ENCODE measurements at regions not wholly inside any gene's neighbourhood (a gene's known extent, or its start where the extent isn't known, plus 50 kb on each side); places are given as distances from the start of the nearest gene placed in this dataset.

DNA sequence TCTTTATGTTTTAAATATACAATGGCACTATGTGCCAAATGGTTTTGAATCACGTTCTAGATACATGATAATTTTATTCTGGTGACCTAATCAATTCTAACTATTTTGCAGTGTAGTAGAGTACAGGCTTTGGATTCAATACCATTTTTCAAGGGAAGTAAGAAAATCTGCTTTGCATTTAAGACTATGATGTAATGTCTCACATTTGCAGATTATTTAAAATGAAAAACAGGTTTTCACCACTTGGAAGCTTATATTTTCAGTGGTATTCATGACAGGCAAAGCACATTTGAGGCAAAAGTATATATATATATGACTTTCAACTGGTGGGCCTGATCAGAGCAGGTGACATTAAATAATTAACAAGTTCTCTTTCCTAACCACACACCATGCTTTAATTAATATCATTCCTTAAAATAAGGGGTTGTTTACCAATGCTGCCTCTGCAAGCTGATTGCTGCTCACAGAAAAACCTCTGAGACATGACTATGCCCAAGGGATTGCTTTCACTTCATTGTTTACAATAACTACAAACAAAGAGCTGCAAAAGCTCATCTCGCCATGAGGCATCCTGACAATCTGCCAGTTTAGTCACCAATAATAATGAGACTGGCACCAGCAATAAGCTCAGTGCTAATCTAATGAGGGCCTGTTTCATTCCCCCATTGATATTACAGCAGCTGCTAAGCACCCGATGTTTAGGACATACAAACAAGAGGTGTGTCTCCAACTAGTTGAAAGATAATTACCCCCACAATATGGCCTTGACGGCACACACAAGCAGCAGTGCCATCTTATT, 1176.0 kb upstream of the GJE1 start:
- TF ChIP-seq, protein P1, sequence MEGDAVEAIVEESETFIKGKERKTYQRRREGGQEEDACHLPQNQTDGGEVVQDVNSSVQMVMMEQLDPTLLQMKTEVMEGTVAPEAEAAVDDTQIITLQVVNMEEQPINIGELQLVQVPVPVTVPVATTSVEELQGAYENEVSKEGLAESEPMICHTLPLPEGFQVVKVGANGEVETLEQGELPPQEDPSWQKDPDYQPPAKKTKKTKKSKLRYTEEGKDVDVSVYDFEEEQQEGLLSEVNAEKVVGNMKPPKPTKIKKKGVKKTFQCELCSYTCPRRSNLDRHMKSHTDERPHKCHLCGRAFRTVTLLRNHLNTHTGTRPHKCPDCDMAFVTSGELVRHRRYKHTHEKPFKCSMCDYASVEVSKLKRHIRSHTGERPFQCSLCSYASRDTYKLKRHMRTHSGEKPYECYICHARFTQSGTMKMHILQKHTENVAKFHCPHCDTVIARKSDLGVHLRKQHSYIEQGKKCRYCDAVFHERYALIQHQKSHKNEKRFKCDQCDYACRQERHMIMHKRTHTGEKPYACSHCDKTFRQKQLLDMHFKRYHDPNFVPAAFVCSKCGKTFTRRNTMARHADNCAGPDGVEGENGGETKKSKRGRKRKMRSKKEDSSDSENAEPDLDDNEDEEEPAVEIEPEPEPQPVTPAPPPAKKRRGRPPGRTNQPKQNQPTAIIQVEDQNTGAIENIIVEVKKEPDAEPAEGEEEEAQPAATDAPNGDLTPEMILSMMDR (IDR thresholded peaks at IDR 0.05) = no peak
- Mint-ChIP-seq H3K4me3 (ENCODE audit: unreplicated experiment) (no peak overlapping the region), H3K27ac (ENCODE audit: unreplicated experiment) (no peak overlapping the region), H3K4me1 (ENCODE audit: unreplicated experiment) (peaks cover 10% of the 10 kb centered on the region), H3K9me3 (ENCODE audit: unreplicated experiment) (no peaks in the 10 kb centered on the region), H3K27me3 (ENCODE audit: unreplicated experiment) (no peaks in the 10 kb centered on the region), H3K36me3 (ENCODE audit: unreplicated experiment) (no peaks in the 10 kb centered on the region)
- DNase-seq (ENCODE audit: extremely low spot score, unreplicated experiment) = no peak

DNA sequence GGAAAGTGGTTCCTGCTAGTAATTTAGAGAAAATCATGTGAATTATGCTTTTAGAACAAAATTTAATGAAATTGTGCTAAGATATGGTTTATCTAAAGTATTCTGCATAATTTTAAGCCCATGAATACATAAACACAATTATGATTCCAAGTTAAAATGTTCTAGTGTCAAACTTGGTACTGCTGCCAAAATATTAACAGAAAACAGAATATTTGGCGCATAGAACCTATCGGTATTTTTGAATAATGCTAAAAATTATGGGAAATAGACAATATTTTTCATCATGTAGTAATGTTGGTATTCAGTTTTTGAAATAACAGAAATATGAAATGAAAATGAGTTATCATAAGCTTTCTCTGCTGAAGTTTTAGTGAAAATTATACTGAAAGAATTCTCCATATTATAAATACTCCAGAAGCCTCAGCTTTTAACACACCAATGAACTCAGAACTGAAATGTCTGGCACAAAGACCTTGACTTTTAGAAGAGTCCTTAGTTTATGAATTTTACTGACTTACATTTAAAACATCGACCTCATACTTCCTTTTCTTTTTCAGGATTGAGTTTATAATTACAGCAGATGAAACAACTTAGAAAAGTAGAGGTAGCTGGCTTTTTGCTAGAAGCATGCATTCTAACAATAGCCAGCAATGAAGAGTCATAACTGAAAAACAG, 1192.3 kb upstream of the GJE1 start:
- Mint-ChIP-seq H3K36me3 (ENCODE audit: unreplicated experiment) (no peaks in the 10 kb centered on the region), H3K27me3 (ENCODE audit: unreplicated experiment) (no peaks in the 10 kb centered on the region), H3K4me3 (ENCODE audit: unreplicated experiment) (no peak overlapping the region), H3K9me3 (ENCODE audit: unreplicated experiment) (peaks cover 8% of the 10 kb centered on the region), H3K27ac (ENCODE audit: unreplicated experiment) (no peak overlapping the region), H3K4me1 (ENCODE audit: unreplicated experiment) (no peaks in the 10 kb centered on the region)
- TF ChIP-seq, protein P1 (IDR thresholded peaks at IDR 0.05) = no peak
- no peak for DNase-seq (ENCODE audit: extremely low spot score, unreplicated experiment)

DNA sequence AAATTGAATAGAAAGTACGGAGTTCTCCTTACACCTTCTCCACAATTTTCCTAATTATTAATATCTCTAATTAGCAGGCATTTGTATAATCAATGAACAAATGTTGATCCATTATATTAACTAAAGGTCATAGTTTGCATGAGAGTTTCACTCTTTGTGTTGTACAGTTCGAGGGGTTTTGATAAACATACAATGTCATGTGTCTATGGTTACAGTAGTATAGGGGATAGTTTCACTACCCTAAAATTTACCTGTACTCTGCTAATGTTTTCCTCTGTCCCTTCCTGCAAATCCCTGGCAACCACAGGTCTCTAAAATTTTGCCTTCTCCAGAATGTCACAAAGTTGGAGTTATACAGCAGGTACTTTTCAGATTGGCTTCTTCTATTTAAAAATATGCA, 1199.8 kb upstream of the GJE1 start:
- H3K9me3 Mint-ChIP-seq (ENCODE audit: unreplicated experiment) = peaks cover 4% of the 10 kb centered on the region
- H3K27ac Mint-ChIP-seq (ENCODE audit: unreplicated experiment) = no peak overlapping the region
- H3K4me1 Mint-ChIP-seq (ENCODE audit: unreplicated experiment) = no peaks in the 10 kb centered on the region
- no peak for DNase-seq (ENCODE audit: extremely low spot score, unreplicated experiment)
- H3K27me3 Mint-ChIP-seq (ENCODE audit: unreplicated experiment) = no peaks in the 10 kb centered on the region
- H3K36me3 Mint-ChIP-seq (ENCODE audit: unreplicated experiment) = peaks cover 2% of the 10 kb centered on the region
- no peak overlapping the region for H3K4me3 Mint-ChIP-seq (ENCODE audit: unreplicated experiment)
- TF ChIP-seq, protein P1 (IDR thresholded peaks at IDR 0.05) = no peak

DNA sequence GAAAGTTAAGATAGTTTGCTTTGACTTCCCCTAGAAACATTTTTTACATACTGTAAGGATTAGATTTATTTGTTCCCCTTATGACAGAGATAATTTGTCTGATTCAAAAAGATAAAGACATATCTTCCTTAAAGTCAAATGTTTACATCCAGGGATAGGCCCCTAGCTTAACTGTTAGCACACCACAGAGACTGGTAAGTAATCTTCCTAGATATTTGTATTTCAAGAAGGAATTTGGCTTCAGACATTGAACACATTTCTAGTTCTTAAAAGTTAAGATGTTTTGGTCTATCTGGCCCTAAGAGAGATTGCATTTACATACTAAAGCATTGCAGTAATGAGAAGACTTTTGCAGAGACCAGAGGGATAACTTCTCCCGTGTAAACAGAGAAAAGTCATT, 1201.1 kb upstream of the GJE1 start:
- Mint-ChIP-seq H3K27me3 (ENCODE audit: unreplicated experiment) (no peaks in the 10 kb centered on the region), H3K9me3 (ENCODE audit: unreplicated experiment) (peaks cover 4% of the 10 kb centered on the region), H3K27ac (ENCODE audit: unreplicated experiment) (no peak overlapping the region), H3K4me1 (ENCODE audit: unreplicated experiment) (no peaks in the 10 kb centered on the region), H3K4me3 (ENCODE audit: unreplicated experiment) (no peak overlapping the region), H3K36me3 (ENCODE audit: unreplicated experiment) (peaks cover 2% of the 10 kb centered on the region)
- DNase-seq (ENCODE audit: extremely low spot score, unreplicated experiment) = no peak
- TF ChIP-seq, protein P1 (IDR thresholded peaks at IDR 0.05) = no peak

DNA sequence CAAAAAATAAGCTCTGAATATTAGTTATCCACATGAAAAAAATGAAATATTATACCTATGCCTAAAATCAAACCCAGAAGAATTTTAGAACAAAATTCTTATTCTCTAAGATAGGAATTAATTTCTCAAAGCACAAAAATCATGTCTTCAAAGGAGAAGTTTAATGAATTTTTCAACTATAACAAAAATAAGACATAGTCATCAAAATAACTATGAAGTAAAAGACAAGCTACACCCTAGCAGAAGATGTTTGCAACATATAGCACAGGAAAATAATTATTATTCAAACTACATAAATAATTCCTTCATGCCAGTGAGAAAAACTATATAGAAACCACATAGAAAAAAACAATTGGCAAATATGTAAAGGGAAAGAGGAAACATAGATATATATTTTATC, 1203.6 kb upstream of the GJE1 start:
- Mint-ChIP-seq H3K9me3 (ENCODE audit: unreplicated experiment) (no peaks in the 10 kb centered on the region), H3K36me3 (ENCODE audit: unreplicated experiment) (peaks cover 3% of the 10 kb centered on the region), H3K27ac (ENCODE audit: unreplicated experiment) (no peak overlapping the region), H3K27me3 (ENCODE audit: unreplicated experiment) (no peaks in the 10 kb centered on the region), H3K4me1 (ENCODE audit: unreplicated experiment) (peaks cover 2% of the 10 kb centered on the region), H3K4me3 (ENCODE audit: unreplicated experiment) (no peak overlapping the region)
- no peak for DNase-seq (ENCODE audit: extremely low spot score, unreplicated experiment)
- TF ChIP-seq, protein P1 (IDR thresholded peaks at IDR 0.05) = no peak

Measured in osteocyte (in vitro differentiated cells).